T-helper 2 cell treated with Interferon-gamma antibody and Interleukin-4, amounts not matched to agents 100 ng/mL and 5 ng/mL, for 36 hours (primary cell): ENCODE measurements at regions not wholly inside any gene's neighbourhood (a gene's known extent, or its start where the extent isn't known, plus 50 kb on each side); places are given as distances from the start of the nearest gene placed in this dataset.
"Not testable (repeated sequence)": the region's sequence is repeated elsewhere in the genome, so short reads cannot be mapped to it uniquely, and the experiment has no call there.

Source experiments
- intact Hi-C: fragments of 100-400 bp; cut with micrococcal nuclease; formaldehyde crosslinking; loops from one replicate; pipeline ENCODE4 v1.15.1; 2023

DNA sequence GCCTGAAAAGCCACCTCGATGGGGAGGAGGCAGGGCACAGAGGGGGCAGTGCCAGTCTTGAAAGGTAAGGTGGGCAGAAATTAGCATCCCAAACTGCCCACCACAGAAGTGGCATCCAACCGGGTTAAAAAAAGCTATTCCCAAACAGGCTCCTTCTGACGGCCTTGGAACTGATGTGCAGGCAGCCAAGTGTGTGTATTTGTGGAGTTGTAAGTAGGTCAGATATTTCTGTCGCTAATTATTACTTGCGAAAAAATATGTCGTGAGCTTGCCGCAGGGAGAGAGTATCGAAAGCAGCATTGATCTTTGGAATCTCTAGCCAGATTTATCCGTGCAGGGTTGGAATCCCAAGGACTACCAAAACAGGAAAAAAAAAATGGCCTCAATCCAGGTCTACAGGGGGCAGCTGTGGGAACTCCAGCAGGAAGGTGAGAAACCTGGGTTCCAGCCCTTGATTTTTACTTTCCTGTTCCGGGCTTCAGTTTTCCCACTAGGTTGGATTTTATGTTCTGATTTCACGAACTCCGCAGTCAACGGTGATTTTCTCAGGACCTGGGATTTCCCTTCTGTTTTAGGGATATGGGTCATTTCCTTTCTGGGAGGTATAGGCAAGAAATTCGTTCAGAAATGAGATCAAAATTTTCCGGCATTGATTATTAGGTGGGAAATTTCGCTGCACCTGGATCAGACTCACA, 200.8 kb downstream of the RGS3 start:
- intact Hi-C loops = no loop called here

DNA sequence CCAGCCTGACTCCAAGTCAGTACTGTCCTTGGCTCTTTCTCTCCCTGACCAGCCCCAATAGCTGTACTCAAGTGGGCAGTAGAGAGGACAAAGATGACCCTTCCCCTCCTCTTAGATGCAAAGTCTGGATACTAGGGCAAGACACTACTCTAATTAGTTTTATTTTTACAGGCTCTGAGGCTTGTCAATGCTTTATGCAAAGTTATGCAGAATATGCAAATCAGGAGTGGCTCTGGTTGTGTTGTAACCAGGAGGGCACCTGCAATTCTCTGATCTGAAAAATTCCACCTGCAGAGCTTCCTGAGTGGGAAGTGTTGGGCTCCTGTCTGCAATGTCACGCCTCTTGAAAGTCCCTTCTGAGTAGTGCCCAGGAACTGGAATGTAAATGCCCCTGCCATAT, 201.5 kb downstream of the RGS3 start:
- intact Hi-C loops = no loop called here

DNA sequence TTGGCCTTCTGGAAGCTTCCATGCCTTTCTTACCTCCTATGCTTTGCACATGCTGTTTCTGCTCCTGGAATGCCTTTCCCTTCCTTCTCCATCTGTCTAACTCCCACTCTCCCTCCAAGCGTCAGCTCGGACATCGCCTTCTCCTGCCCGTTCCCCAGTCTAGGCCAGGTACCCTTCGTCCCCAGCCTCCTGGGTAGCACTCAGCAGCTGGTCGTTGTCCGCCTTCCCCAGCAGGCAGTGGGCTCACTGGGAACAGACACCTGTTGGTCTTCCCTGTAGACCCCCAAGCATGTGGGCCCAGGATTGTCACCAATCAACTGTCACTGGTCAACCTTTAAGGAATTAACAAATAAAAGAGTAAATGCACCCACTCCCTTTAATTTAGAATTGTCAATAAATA, 202.2 kb downstream of the RGS3 start:
- intact Hi-C loops = no loop called here

DNA sequence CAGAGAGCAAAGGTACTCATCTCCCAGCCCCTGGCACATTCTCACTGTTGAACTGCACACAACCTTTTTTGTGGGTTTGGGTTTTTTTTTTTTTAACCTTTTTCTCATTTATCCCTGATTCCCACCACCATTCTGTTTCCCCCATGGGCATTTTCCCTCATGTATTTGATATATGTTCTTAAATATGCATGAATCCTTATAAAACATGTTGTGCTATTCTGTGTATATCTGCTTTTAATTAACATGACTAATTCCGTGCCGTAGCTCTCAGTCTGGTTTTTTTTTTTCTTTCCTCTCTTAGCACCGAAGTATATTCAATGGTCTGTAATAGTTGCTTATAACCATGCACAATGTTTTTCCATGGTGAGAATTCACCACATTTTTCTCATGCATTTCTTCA, 204.5 kb downstream of the RGS3 start:
- intact Hi-C loops = no loop called here

DNA sequence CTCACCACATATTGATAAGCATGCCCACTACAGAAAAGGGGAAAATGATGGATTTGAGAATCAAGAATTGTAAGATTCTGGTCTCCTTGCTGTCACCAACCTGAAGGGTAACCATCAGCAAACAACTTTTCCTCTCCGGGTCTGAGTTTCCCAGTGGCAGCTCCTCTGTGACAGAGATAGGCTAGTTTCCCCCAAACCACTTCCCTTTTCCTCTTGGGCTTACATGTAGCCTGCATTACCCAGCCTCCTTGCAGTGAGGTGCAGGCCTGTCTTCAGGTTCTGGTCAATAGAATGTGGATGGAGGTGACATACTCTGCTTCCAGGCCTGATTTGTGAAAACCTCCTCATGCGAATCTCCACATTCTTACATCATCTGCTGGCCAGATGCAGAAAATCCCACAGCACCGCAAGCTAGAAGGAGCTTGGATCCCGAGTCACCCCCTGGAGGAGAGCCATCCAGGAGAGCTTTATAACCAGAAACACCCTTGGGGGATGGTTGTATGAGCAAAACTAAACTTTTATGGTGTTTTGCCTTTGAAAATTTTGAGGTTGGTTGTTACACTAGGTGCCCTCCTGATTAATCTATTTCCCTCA, 206.1 kb downstream of the RGS3 start:
- intact Hi-C loops = no loop called here

DNA sequence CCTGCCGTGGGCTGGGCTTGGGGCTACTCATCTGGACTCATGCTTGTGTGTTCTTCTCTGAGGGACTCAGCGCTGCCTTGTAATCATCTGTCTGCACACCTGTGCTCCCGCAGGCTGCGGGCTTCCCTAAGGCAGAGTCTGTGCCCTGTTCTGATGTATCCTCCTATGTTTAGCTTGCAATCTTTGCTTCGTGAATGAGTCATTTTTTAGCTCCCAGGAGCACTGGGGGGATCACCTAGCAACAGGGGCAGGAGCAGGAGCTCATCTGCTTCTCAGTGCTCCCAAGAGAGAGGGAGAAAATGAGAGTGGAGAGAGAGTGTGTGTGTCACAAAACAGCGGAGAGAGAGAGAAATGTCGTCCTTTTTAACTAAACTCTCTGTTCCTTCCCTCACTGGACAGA, 202.4 kb upstream of the ZNF618 start:
- intact Hi-C loops = no loop called here

DNA sequence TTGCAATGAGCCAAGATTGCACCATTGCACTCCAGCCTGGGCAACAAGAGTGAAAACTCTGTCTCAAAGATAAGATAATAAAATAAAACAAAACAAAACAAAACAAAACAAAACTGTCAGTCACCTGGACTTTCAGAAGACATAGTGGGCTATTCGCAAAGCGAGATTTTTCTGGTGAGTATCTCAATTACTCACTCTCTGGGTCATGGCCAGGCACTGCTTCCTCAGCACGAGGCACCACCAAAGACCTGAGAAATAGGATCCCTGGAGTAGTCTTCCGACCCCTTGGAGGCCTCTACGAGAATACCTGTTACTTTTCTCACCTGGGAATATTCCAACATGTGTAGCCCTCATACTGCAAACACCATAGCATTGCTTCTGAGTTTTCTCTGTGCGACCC, 201.7 kb upstream of the ZNF618 start:
- intact Hi-C loops = no loop called here

DNA sequence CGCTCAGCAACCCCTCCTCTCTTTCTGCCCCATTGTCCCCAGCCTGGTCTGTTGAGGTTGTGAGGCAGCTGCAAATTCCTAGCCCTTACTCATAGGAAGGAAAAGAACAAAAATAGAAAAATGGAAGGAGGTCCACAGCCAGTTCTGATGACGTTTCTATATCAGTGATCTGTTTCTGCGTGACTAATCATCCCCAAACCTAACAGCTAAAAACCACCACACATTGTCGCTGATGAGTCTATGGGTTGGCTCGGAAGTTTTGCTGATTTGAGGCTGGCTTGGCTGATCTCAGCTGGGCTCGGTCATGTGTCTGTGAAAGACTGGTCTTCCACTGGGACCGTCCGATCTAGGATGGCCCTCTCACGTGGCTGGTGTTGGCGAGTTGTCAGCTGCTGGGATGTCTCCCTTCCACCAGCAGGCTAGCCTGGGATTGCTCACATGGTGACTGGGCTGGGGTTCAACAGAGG, 200.6 kb upstream of the ZNF618 start:
- intact Hi-C loops = no loop called here

DNA sequence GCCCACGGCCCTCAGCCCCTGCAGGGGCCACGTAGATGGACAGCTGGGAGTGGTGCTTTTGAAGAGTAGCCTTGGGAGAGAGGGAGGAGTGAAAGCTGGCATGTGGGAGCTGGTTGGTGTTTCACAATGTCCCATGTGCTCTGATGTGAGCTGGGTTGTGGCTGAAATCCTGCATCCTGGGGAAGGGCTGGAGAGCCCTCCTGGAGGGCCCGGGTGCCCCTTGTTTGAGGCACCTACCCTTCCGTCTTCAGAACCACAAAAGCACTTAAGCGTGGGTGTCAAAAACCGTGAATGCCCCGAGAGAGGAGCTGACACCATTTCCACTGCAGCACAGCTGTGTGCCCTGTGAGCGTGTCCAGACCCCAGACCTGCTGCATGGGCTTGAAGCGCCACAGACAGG, 199.1 kb upstream of the ZNF618 start:
- intact Hi-C loops = no loop called here

DNA sequence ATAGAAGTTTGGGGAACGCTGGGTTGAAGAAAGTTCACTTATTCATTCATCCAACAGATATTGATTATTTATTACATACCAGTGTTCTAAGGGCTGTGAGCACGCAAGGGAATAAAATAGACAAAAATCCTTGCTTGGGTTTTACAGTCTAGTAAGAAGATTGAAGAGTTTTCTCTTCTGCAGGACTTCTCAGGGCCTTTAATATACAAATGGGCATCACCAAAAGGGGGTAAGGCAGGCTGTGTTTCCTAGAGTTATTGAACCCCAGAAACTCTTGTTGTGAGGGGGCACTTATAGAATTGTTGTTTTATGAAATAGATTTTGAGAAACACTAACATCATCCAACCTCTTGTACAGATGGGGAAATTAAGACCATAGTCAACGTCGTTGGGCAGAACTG, 198.5 kb upstream of the ZNF618 start:
- intact Hi-C loops = no loop called here

DNA sequence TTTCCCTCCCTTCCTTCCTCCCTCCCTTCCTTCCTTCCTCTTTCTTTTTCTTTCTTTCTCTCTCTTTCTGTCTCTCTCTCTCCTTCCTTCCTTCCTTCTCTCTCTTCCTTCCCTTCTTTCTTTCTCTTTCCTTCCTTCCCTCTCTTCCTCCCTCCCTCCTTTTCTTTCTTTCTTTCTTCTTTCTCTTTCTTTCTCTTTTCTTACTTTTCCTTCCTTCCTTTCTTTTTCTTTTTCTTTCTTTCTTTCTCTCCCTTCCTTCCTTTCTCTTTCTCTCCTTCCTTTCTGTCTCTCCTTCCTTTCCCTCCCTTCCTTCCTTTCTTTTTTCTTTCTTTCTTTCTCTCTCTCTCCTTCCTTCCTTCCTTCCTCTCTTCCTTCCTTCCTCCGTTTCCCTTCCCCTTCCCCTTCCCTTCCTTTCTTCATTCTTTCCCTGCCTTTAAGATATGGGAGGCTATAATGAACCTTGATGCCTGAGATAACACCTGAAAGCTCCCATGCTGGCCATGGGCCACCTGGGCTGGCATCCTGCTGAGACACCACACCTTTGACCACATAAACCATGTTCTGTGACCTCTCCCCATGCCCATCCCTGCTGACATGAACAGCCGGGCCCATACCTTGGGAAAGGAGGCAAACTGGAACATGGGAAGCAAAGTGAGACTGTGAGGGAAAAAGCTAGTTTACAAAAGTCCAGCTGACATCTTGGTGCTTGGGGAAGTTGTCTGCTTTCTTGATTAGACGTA, 197.8 kb upstream of the ZNF618 start:
- intact Hi-C loops = no loop called here

DNA sequence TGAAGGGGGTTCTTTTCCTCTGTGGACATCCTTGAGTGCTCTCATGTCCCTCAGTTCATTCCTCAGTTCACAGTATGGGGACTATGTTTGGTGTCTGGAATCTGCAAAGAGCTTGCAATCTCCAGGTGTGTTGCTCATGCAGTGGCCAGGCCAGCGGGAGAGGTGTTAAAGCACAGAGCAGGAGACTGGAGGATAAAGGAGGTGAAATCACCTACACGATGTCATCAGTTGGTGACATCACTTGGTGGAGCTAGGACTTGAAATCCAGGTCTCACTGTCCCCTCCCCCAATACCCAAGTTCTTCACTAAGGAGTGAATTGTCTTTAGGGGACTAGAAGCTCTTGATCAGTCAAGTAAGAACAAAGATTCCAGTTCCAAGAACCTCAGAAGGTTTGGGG, 197.3 kb upstream of the ZNF618 start:
- intact Hi-C loops = no loop called here

DNA sequence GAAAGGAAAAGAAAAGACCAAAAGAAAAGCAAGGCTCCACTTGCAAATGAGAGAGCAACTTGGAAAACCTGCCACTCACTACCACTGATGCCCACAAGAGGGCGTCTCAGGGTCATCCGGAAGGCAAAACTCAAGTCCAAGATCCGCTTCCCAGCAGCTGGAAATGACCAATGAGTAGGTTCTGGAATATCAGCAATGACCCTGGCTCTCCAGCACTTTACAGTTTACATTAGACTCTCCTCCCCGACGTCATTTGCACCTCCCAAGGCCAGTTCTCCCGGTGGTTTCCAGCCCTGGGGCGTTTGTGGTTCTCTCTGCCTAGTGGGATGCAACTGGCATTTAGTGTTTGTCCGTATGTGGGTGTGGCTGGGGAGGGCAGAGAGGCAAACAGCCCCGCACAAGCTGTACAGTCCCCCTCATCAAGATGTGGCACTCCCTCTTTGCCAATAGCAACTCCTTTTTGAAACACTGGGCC, 193.8 kb upstream of the ZNF618 start:
- intact Hi-C loops = loop anchor here (1.0 kb wide), 1 partner anchor 194 kb away; the partner anchor contains the start of gene ZNF618

DNA sequence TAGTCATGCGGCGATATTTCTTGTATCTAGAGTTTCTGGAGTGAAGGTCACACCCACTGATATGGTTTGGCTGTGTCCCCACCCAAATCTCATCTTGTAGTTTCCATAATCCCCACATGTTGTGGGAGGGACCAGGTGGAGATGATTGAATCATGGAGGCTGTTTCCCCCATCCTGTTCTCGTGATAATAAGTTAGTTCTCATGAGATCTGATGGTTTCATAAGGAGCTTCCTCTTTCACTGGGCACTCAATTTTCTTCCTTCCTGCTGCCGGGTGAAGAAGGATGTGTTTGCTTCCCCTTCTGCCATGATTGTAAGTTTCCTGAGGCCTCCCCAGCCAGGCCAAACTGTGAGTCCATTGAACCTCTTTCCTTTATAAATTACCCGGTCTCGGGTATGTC, 190.5 kb upstream of the ZNF618 start:
- intact Hi-C loops = not testable (repeated sequence)

DNA sequence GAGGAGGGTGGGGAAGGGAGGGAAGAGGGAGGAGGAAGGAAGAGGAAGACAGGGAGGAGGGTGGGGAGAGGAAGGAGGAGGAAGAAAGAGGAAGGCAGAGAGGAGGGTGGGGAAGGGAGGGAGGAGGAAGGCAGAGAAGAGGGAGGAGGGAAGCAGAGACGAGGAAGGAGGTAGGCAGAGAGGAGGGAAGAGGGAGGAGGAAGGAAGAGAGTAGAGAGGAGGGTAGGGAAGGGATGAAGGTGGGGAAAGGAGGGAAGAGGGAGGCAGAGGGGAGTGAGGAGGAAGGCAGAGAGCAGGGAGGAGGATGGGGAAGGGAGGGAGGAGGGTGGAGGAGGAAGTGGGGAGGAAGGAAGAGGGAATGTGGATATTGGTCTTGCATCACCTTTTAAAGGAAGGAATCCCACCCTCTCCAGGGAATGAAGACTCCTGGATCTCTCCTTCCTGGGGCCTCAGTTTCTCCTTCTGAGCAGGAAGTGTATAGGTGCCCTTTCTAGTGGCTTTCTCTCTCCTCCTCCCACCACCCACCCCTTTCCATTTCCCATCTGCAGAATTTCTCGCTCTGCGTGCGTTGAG, 188.9 kb upstream of the ZNF618 start:
- intact Hi-C loops = no loop called here

DNA sequence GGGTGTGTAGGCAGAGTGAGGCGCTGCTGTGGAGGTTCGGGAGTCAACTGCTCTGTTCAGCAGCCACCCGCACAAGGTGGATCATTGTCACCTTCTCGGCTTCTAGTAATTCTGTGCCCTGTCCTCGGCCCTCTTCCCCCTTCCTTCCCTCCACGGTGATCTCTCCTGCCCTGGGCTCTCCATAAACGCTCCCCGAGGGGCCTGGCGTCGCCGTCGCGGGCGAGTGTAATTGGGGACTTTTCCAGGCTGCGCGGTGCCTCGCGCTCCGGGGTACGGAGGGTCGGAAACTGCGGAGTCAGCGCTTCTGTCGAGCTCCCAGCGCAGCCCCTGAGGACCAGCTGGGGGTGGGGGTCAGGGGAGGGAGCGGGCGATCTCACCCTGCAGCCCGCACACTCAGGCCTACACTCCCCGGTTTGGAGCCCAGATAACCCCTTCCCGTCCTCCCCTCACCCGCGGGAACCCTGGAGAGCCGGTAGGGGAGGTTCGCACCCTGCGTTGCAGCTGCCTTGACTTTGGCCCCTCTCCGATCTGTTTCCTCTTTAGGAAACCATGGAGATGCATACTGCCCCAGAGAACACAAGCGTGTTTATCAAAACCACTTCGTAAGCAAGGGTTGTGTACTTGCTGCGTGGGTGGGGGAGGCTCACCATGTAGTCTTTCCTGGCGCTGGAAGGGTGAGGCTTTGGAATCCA, 188.3 kb upstream of the ZNF618 start:
- intact Hi-C loops = no loop called here

DNA sequence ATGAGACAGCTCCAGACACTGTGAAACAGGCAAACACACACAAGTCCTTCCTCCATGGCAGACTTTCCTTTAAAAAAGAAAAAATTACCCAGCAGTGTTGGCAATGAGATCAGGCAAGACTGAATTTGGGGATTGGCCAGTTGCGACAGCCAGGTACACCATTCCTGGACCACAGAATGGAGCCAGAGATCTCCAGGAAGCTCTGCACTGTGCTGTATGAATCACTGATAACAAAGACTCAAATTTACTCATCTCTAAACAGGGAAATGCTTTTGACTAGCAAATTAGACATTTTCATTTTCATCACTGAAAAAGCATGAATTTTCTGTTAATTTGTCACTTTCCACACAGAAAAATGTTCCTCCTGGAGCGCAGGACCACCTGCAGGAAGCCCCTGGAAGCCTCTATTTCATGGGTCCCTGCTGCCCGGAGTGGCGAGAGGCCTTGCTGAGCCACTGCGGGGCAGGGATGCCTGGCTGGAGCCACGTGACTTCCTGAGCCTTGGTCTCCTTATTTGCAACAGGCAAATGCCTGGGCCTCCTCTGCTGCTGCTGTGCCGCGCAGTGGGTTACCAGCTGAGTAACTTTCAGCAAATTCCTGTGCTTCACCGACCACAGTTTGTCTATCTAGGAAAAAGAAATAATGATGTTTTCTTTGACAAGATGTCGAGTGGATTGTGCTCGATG, 185.9 kb upstream of the ZNF618 start:
- intact Hi-C loops = no loop called here

DNA sequence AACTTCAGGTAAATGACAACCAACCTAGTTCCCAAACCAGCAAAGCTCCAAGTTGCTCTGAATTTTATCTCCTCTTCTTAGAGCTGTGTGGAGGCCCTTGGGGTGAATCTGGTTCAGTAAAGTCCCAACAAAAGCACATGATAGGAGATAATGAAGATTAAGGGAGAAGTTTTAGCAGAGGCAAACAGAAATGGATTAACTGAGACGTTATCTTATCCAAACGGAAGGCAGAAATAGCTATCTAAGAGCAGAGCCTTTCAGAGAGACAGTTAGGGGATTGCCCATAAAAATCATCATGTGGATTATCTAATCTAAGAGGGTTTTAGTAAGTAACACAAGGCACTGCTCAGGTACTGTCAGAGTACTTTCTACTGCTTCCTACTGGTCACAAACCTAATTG, 183.9 kb upstream of the ZNF618 start:
- intact Hi-C loops = no loop called here

DNA sequence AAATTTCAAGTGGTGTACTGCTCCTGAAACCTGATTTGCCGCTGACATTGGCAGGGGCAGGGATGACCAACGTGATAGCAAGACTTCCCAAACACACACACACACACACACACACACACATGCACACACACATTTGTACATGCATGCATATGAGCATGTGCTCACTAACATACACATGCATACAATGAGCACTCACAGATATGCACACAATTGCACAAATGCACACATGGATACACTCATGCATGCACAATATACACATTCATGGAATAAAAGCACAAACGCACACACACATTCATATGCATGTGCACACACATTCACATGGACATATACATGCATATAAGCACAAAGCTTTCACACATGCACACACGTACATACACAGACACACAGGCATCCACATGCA, 181.2 kb upstream of the ZNF618 start:
- intact Hi-C loops = no loop called here

DNA sequence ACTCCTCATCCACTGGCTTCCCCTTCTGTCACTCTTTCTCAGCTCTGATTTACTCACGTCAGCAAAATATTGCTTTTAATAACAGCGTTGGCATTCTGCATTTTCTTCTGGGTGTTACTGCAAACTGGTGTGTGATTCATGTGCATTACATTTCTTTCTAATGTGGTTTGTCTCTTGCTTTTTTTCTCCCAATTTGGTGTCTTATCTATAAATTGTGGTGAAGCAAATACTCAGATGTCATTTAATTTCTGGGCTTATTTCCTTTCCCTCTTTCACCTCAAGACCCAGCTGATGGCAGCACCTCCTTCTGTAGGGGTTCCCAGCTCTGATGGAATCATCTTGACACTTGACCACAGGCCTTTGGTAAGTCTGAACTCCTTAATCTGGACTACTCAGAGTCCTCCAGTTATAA, 180.7 kb upstream of the ZNF618 start:
- intact Hi-C loops = no loop called here

DNA sequence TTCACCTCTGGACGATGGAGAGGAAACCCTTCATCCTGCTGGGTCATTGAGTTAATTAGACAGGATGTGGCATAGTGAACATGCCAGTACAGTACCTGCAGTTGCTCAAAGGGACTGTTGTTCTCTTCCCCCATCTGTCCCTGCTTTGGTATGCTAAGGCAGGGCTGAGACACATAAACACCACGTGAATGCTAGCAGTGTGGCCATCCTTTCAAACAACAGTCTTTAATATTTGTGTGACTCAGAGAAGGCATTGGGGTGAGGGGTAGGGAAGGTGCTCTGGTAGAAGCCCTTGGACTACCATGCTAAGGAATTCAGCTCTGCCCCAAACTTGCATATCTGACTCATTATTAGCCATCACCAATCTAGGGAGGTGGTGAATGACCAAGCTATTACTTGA, 180.2 kb upstream of the ZNF618 start:
- intact Hi-C loops = no loop called here
